SU-DHL-6 (cell line): ENCODE measurements at regions not wholly inside any gene's neighbourhood (a gene's known extent, or its start where the extent isn't known, plus 50 kb on each side); places are given as distances from the start of the nearest gene placed in this dataset.

Experiments
- H2AFZ ChIP-seq: fragments of 200-600 bp; sonication (generic); 2 replicates; pipeline ENCODE4 v1.6.1; 2014; ENCODE audit warnings: low read depth, mild to moderate bottlenecking, moderate library complexity, mixed read lengths, antibody characterized with exemption, low read length; ENCODE audit not compliant: severe bottlenecking
- H3F3A ChIP-seq: fragments of 200-600 bp; shearing (Covaris generic); 2 replicates; pipeline ENCODE4 v1.6.0; 2016; ENCODE audit warnings: antibody characterized with exemption, mild to moderate bottlenecking; ENCODE audit not compliant: insufficient read depth
- H3K27ac ChIP-seq: fragments of 200-600 bp; sonication (generic); 2 replicates; pipeline ENCODE4 v1.5.1; 2016; ENCODE audit warnings: low read depth, mild to moderate bottlenecking, low read length, moderate library complexity, mixed read lengths
- H3K27me3 ChIP-seq: fragments of 200-600 bp; sonication (generic), shearing (Covaris generic); 2 replicates; pipeline ENCODE4 v1.6.0; 2014; ENCODE audit warnings: mild to moderate bottlenecking, low read length
- H3K36me3 ChIP-seq: fragments of 200-600 bp; sonication (generic); 2 replicates; pipeline ENCODE4 v1.6.1; 2014; ENCODE audit warnings: mild to moderate bottlenecking, low read length, mixed read lengths
- H3K4me2 ChIP-seq: fragments of 300-600, 200-600 bp; shearing (Covaris generic), sonication (generic); 2 replicates; pipeline ENCODE4 v1.6.0; 2014; ENCODE audit warnings: low read length, low read depth, mild to moderate bottlenecking; ENCODE audit not compliant: poor library complexity, severe bottlenecking
- H3K4me3 ChIP-seq: fragments of 200-600 bp; sonication (generic); 2 replicates; pipeline ENCODE4 v1.5.1; 2014; ENCODE audit warnings: antibody characterized with exemption, low read length, mild to moderate bottlenecking, mixed read lengths; ENCODE audit not compliant: insufficient read depth, poor library complexity, severe bottlenecking
- H3K79me2 ChIP-seq: fragments of 200-600 bp; sonication (generic); 2 replicates; pipeline ENCODE4 v1.6.1; 2014; ENCODE audit warnings: mild to moderate bottlenecking, low read length, moderate library complexity; ENCODE audit not compliant: insufficient read depth
- H3K9ac ChIP-seq: fragments of 200-600 bp; sonication (generic); 2 replicates; pipeline ENCODE4 v1.7.0; 2014; ENCODE audit warnings: mild to moderate bottlenecking, low read length
- H3K9me2 ChIP-seq: fragments of 200-600 bp; sonication (generic); replicated peaks from 2 replicates; pipeline ENCODE4 v1.6.1; 2014; ENCODE audit warnings: low read length; ENCODE audit not compliant: insufficient read depth
- H3K9me3 ChIP-seq: fragments of 200-600 bp; sonication (generic); 2 replicates; pipeline ENCODE4 v1.6.1; 2014; ENCODE audit warnings: low read length, mixed read lengths; ENCODE audit not compliant: insufficient read depth
- H4K20me1 ChIP-seq: fragments of 200-600 bp; sonication (generic); 2 replicates; pipeline ENCODE4 v1.6.1; 2014; ENCODE audit warnings: low read depth, mild to moderate bottlenecking, antibody characterized with exemption, low read length, moderate library complexity, mixed read lengths
- CTCF ChIP-seq: fragments of 200-600 bp; sonication (generic); IDR thresholded peaks from one replicate; pipeline ENCODE4 v1.5.1; 2017; ENCODE audit warnings: antibody characterized with exemption, mild to moderate bottlenecking, low read length, moderate library complexity; ENCODE audit not compliant: insufficient read depth, poor library complexity, severe bottlenecking
- EZH2phosphoT487 ChIP-seq: fragments of 200-600 bp; sonication (generic), shearing (Covaris generic); conservative IDR thresholded peaks from 2 replicates; pipeline ENCODE4 v1.6.1; 2018; ENCODE audit warnings: mild to moderate bottlenecking, antibody characterized with exemption, low read length, moderate library complexity, mixed read lengths

- no peaks in the 10 kb centered on the region for H3F3A ChIP-seq
- no peaks in the 10 kb centered on the region for H3K79me2 ChIP-seq
- H3K27me3 ChIP-seq = no peaks in the 10 kb centered on the region
- H2AFZ ChIP-seq = no peak overlapping the region
- H3K4me2 ChIP-seq = no peak overlapping the region
- H4K20me1 ChIP-seq = no peaks in the 10 kb centered on the region
- no peak overlapping the region for H3K4me3 ChIP-seq
- no peak for TF ChIP-seq CTCF
- no peak for TF ChIP-seq EZH2phosphoT487
- no peaks in the 10 kb centered on the region for H3K9me3 ChIP-seq
- H3K9me2 ChIP-seq = no peaks in the 10 kb centered on the region
- no peaks in the 10 kb centered on the region for H3K36me3 ChIP-seq
- no peak overlapping the region for H3K9ac ChIP-seq
- no peak overlapping the region for H3K27ac ChIP-seq
These were observed 62.1 kb downstream of the C9orf50 start for GRCh38 chr9:129558551-129559505.

- Histone ChIP-seq H3K36me3 (no peaks in the 10 kb centered on the region), H3K79me2 (no peaks in the 10 kb centered on the region), H4K20me1 (no peaks in the 10 kb centered on the region), H3K27me3 (no peaks in the 10 kb centered on the region), H3F3A (no peaks in the 10 kb centered on the region), H3K9ac (no peak overlapping the region), H2AFZ (no peak overlapping the region), H3K9me2 (no peaks in the 10 kb centered on the region), H3K9me3 (no peaks in the 10 kb centered on the region), H3K27ac (no peak overlapping the region), H3K4me2 (no peak overlapping the region), H3K4me3 (no peak overlapping the region)
- no peak for TF ChIP-seq CTCF
- TF ChIP-seq EZH2phosphoT487 = no peak
These were observed 62.8 kb downstream of the C9orf50 start for GRCh38 chr9:129558063-129558550.

- TF ChIP-seq EZH2phosphoT487 = no peak
- no peak for TF ChIP-seq CTCF
- H3K9ac ChIP-seq = no peak overlapping the region
- H3K9me2 ChIP-seq = no peaks in the 10 kb centered on the region
- no peaks in the 10 kb centered on the region for H3K27me3 ChIP-seq
- H4K20me1 ChIP-seq = no peaks in the 10 kb centered on the region
- no peak overlapping the region for H3K4me3 ChIP-seq
- no peaks in the 10 kb centered on the region for H3F3A ChIP-seq
- no peak overlapping the region for H3K27ac ChIP-seq
- no peak overlapping the region for H2AFZ ChIP-seq
- no peaks in the 10 kb centered on the region for H3K36me3 ChIP-seq
- H3K9me3 ChIP-seq = no peaks in the 10 kb centered on the region
- H3K79me2 ChIP-seq = no peaks in the 10 kb centered on the region
- H3K4me2 ChIP-seq = no peak overlapping the region
These were observed 63.5 kb downstream of the C9orf50 start for GRCh38 chr9:129557192-129558036.
